PC-9 (cell line): ENCODE measurements at regions not wholly inside any gene's neighbourhood (a gene's known extent, or its start where the extent isn't known, plus 50 kb on each side); places are given as distances from the start of the nearest gene placed in this dataset.

Experiments used
- BruUV-seq: library from RNA; stranded (reverse); fragments of 400-500 nt; replicated peaks from 2 replicates; lab custom pipeline; 2021; lab: Mats Ljungman, UMichigan
- CTCF ChIA-PET: fragments of 300-600 bp; sonication (Branson Sonifier 250); formaldehyde crosslinking; loops from one replicate; lab custom pipeline; 2022; ENCODE audit warnings: antibody characterized with exemption; lab: Charles Lee
- POLR2A ChIA-PET: fragments of 300-600 bp; sonication (Branson Sonifier 250); formaldehyde crosslinking; loops from one replicate; lab custom pipeline; 2022; ENCODE audit warnings: antibody characterized with exemption; ENCODE audit not compliant: unreplicated experiment; lab: Charles Lee
- DNase-seq, 2 experiments: peaks; one replicate each; pipeline versions ENCODE4 v3.0.0 to v3.0.0-alpha.2; 2015 to 2022; ENCODE audit warnings: mixed read lengths in 1 of 2
- H2AFZ ChIP-seq: fragments of 200-600 bp; sonication (generic); 2 replicates; pipeline ENCODE4 v1.8.1; 2017; ENCODE audit warnings: antibody characterized with exemption
- H3F3A ChIP-seq: fragments of 200-600 bp; sonication (generic); 2 replicates; pipeline ENCODE4 v1.8.1; 2017; ENCODE audit warnings: antibody characterized with exemption, mild to moderate bottlenecking, low read depth; ENCODE audit not compliant: insufficient read depth
- H3K27ac ChIP-seq: fragments of 200-600 bp; sonication (generic); 2 replicates; pipeline ENCODE4 v1.6.1; 2016; ENCODE audit warnings: mixed run types
- H3K27me3 ChIP-seq: fragments of 200-600 bp; sonication (generic); 2 replicates; pipeline ENCODE4 v1.6.1; 2016; ENCODE audit warnings: low read depth, mixed run types; ENCODE audit not compliant: insufficient read depth
- H3K36me3 ChIP-seq: fragments of 200-600 bp; sonication (generic); 2 replicates; pipeline ENCODE4 v1.6.1; 2016; ENCODE audit warnings: low read depth, mixed run types
- H3K4me1 ChIP-seq: fragments of 200-600 bp; sonication (generic); replicated peaks from 2 replicates; pipeline ENCODE4 v1.6.1; 2016; ENCODE audit warnings: mixed run types; ENCODE audit not compliant: insufficient read depth
- H3K4me2 ChIP-seq: fragments of 200-600 bp; sonication (generic); 2 replicates; pipeline ENCODE4 v1.6.1; 2017; ENCODE audit warnings: mixed run types
- H3K4me3 ChIP-seq: fragments of 200-600 bp; sonication (generic); 2 replicates; pipeline ENCODE4 v1.6.1; 2016; ENCODE audit warnings: mixed run types
- H3K79me2 ChIP-seq: fragments of 200-600 bp; sonication (generic); 2 replicates; pipeline ENCODE4 v1.6.1; 2017; ENCODE audit warnings: low read depth, mixed run types
- H3K9me2 ChIP-seq: fragments of 200-600 bp; sonication (generic); 2 replicates; pipeline ENCODE4 v1.8.1; 2017; ENCODE audit warnings: mild to moderate bottlenecking; ENCODE audit not compliant: insufficient read depth
- H3K9me3 ChIP-seq: fragments of 200-600 bp; sonication (generic); 2 replicates; pipeline ENCODE4 v1.8.1; 2016; ENCODE audit warnings: low read depth; ENCODE audit not compliant: insufficient read depth
- H4K20me1 ChIP-seq: fragments of 200-600 bp; sonication (generic); 2 replicates; pipeline ENCODE4 v1.8.1; 2017; ENCODE audit not compliant: insufficient read depth
- EZH2 ChIP-seq: fragments of 200-600 bp; sonication (generic); IDR thresholded peaks from 2 replicates; pipeline ENCODE4 v1.8.0; 2017; ENCODE audit warnings: antibody characterized with exemption, low read depth
- intact Hi-C: fragments of 100-400 bp; cut with micrococcal nuclease; formaldehyde crosslinking; loops from one replicate; pipeline ENCODE4 v1.10.0; 2022; ENCODE audit not compliant: unreplicated experiment
- TF ChIP-seq, protein P1 (sequence below): fragments of 200-600 bp; sonication (generic); conservative IDR thresholded peaks from 2 replicates; pipeline ENCODE4 v1.6.1; 2017; ENCODE audit warnings: mixed run types, antibody characterized with exemption, mild to moderate bottlenecking, moderate library complexity

GRCh38 chr2:223210489-223210888 is 158.5 kb downstream of the KCNE4 start:
- Histone ChIP-seq H2AFZ (no peak overlapping the region), H4K20me1 (no peaks in the 10 kb centered on the region), H3K9me2 (0 out of 2 replicates have a peak, but pooled peaks cover 4% of the 10 kb centered on the region), H3K9me3 (0 out of 2 replicates have a peak, but pooled peaks cover 10% of the 10 kb centered on the region), H3F3A (no peaks in the 10 kb centered on the region), H3K4me1 (no peaks in the 10 kb centered on the region), H3K4me3 (no peak overlapping the region), H3K4me2 (no peak overlapping the region), H3K79me2 (no peaks in the 10 kb centered on the region), H3K27me3 (no peaks in the 10 kb centered on the region), H3K36me3 (no peaks in the 10 kb centered on the region), H3K27ac (no peak overlapping the region)
- no peak for DNase-seq
- intact Hi-C loops: no loop called here
- no TSS peak for BruUV-seq
- no peak for TF ChIP-seq EZH2
- TF ChIP-seq, protein P1, sequence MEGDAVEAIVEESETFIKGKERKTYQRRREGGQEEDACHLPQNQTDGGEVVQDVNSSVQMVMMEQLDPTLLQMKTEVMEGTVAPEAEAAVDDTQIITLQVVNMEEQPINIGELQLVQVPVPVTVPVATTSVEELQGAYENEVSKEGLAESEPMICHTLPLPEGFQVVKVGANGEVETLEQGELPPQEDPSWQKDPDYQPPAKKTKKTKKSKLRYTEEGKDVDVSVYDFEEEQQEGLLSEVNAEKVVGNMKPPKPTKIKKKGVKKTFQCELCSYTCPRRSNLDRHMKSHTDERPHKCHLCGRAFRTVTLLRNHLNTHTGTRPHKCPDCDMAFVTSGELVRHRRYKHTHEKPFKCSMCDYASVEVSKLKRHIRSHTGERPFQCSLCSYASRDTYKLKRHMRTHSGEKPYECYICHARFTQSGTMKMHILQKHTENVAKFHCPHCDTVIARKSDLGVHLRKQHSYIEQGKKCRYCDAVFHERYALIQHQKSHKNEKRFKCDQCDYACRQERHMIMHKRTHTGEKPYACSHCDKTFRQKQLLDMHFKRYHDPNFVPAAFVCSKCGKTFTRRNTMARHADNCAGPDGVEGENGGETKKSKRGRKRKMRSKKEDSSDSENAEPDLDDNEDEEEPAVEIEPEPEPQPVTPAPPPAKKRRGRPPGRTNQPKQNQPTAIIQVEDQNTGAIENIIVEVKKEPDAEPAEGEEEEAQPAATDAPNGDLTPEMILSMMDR: no peak
- ChIA-PET POLR2A (no interaction called here), CTCF (interaction anchor here (0.7 kb wide), 1 partner anchor 88 kb away, joined by 3 read pairs; no protein-coding TSS in a partner anchor)

DNA sequence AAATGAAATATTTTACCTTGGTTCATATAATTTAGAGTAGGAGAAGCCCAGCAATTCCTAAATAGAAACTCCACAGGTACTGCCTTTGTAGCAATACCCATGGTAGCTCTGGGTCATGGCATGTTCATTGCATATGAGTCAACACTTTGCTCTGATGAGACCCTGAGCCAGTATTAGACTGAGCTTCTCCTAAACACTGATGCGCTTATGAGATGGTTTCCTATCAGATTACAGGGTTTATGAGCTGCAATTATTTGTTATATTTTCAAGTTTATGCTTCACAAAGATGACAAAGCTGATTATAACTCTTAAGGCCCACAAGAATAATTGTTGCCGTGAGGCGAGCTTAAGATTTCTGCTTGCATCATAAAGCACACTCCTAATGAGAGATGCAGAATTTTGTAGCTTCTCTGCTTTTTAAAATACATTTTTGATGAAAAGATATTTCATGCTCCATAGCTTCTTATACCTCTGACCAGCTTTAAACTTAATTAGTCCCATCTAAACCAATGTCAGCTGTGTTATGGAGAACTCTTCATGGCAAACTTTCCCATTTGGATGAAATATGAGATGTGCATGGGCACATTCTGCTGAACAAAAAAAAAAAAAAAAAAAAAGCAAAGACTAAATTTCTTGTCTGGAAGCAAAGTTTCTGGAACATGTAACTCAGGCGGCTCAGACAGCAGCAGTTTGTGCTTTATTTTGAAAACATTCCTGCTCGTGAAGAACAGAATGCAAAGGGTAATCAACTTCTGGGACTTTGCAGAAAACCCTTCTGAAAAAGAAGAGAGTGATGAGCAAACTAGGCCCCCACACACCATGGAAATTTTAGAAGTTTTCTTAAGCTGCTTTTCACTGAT is 162.6 kb downstream of the KCNE4 start:
- Histone ChIP-seq H3K9me2 (0 out of 2 replicates have a peak, but pooled peaks cover 4% of the 10 kb centered on the region), H3K27me3 (no peaks in the 10 kb centered on the region), H3K4me2 (no peak overlapping the region), H4K20me1 (no peaks in the 10 kb centered on the region), H3K4me3 (no peak overlapping the region), H3F3A (no peaks in the 10 kb centered on the region), H2AFZ (no peak overlapping the region), H3K36me3 (no peaks in the 10 kb centered on the region), H3K27ac (no peak overlapping the region), H3K4me1 (peaks cover 15% of the 10 kb centered on the region), H3K79me2 (no peaks in the 10 kb centered on the region), H3K9me3 (peaks cover 14% of the 10 kb centered on the region; the same call in 1 of the 2 replicates)
- ChIA-PET CTCF (no interaction called here), POLR2A (interaction anchor here (0.7 kb wide), 1 partner anchor 339 kb away, joined by 10 read pairs; no protein-coding TSS in a partner anchor)
- TF ChIP-seq, protein P1: no peak
- no peak for TF ChIP-seq EZH2
- no TSS peak for BruUV-seq
- intact Hi-C loops: no loop called here
- no peak for DNase-seq

DNA sequence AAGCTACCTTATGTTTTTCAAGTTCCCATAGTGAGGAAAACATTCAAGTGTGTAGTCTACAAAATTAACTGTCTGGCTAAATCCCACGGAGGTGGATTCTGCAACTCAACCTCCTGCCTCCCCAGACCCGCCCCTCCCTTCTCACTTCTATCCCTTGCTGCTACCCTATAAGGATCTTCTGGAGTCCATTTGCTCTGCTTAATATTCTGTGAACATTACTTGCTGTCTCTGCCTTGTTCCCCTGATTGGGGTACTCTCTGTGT is 163.2 kb downstream of the KCNE4 start:
- CTCF ChIA-PET: no interaction called here
- Histone ChIP-seq H4K20me1 (no peaks in the 10 kb centered on the region), H3K4me3 (no peak overlapping the region), H3K79me2 (no peaks in the 10 kb centered on the region), H3K4me2 (no peak overlapping the region), H3K4me1 (peaks cover 15% of the 10 kb centered on the region), H3K27me3 (no peaks in the 10 kb centered on the region), H3K9me3 (peaks cover 14% of the 10 kb centered on the region; the same call in 1 of the 2 replicates), H3K36me3 (no peaks in the 10 kb centered on the region), H3K27ac (no peak overlapping the region), H3K9me2 (0 out of 2 replicates have a peak, but pooled peaks cover 4% of the 10 kb centered on the region), H3F3A (no peaks in the 10 kb centered on the region), H2AFZ (no peak overlapping the region)
- no TSS peak for BruUV-seq
- POLR2A ChIA-PET: no interaction called here
- no peak for DNase-seq
- no peak for TF ChIP-seq EZH2
- TF ChIP-seq, protein P1: no peak
- intact Hi-C loops: no loop called here
